Suprapubic skin (tissue), 4 donors: ENCODE measurements at regions not wholly inside any gene's neighbourhood (a gene's known extent, or its start where the extent isn't known, plus 50 kb on each side); places are given as distances from the start of the nearest gene placed in this dataset.

Experiments
- DNase-seq, 2 donors: peaks; one replicate each; pipeline ENCODE4 v3.0.0-alpha.2; 2019; ENCODE audit warnings: low spot score in 2 of 2
- H3K27ac ChIP-seq: fragments of 200-600 bp; sonication (generic); one replicate; pipeline ENCODE4 v1.5.1; 2019
- H3K27me3 ChIP-seq: fragments of 200-600 bp; sonication (generic); one replicate; pipeline ENCODE4 v1.5.1; 2019
- H3K36me3 ChIP-seq: fragments of 200-600 bp; sonication (generic); one replicate; pipeline ENCODE4 v1.5.1; 2019
- H3K4me1 ChIP-seq: fragments of 200-600 bp; sonication (generic); one replicate; pipeline ENCODE4 v1.5.1; 2019
- H3K4me3 ChIP-seq: fragments of 200-600 bp; sonication (generic); one replicate; pipeline ENCODE4 v1.5.1; 2019; ENCODE audit warnings: mild to moderate bottlenecking
- H3K9me3 ChIP-seq: fragments of 200-600 bp; sonication (generic); one replicate; pipeline ENCODE4 v1.5.1; 2019
- CTCF ChIP-seq, 2 donors: fragments of 200-600 bp in 1 of 2; fragments of 450-650 bp in 1 of 2; sonication (generic) in 1 of 2; IDR thresholded peaks; one replicate each; pipeline ENCODE4 v1.5.1; 2016 to 2019; ENCODE audit warnings: antibody characterized with exemption in 2 of 2, mild to moderate bottlenecking in 1 of 2, moderate library complexity in 1 of 2
- EP300 ChIP-seq: sonication (generic); formaldehyde crosslinking; IDR thresholded peaks from one replicate; pipeline ENCODE4 v1.6.1; 2017; ENCODE audit warnings: antibody characterized with exemption
- POLR2A ChIP-seq, 2 donors: fragments of 450-650 bp; IDR thresholded peaks; one replicate each; pipeline ENCODE4 v1.6.1; 2017; ENCODE audit warnings: antibody characterized with exemption in 2 of 2, mild to moderate bottlenecking in 2 of 2, moderate library complexity in 2 of 2
- POLR2AphosphoS5 ChIP-seq, 3 donors: sonication (generic); formaldehyde crosslinking; IDR thresholded peaks; one replicate each; pipeline ENCODE4 v1.6.1; 2017; ENCODE audit warnings: antibody characterized with exemption in 3 of 3
- WGBS: methylation state at CpG from one replicate; pipeline ENCODE4 v1.1.5; 2018; 5-methylcytosine and 5-hydroxymethylcytosine counted together

- Histone ChIP-seq H3K9me3 (no peaks in the 10 kb centered on the region), H3K4me3 (no peak overlapping the region), H3K36me3 (no peaks in the 10 kb centered on the region), H3K27me3 (no peaks in the 10 kb centered on the region), H3K4me1 (no peaks in the 10 kb centered on the region), H3K27ac (no peak overlapping the region)
- 98% methylated on average over 33 of the region's 66 CpGs for WGBS
- TF ChIP-seq POLR2AphosphoS5 (IDR thresholded peaks at IDR 0.05) (no peak), EP300 (no peak), CTCF (IDR thresholded peaks at IDR 0.05) (no peak), POLR2A (IDR thresholded peaks at IDR 0.05) (no peak)
- DNase-seq: no peak
These were observed 673.9 kb downstream of the SLC16A7 start for GRCh38 chr12:60269611-60270269.

GRCh38 chr12:60271816-60272215 is 676.0 kb downstream of the SLC16A7 start:
- H3K27ac ChIP-seq: no peak overlapping the region

GRCh38 chr12:60278209-60278608 is 682.4 kb downstream of the SLC16A7 start:
- DNase-seq: no peak
- no peaks in the 10 kb centered on the region for H3K27me3 ChIP-seq
- TF ChIP-seq POLR2A (IDR thresholded peaks at IDR 0.05): no peak
- no peaks in the 10 kb centered on the region for H3K9me3 ChIP-seq
- no peak overlapping the region for H3K4me3 ChIP-seq
- no peaks in the 10 kb centered on the region for H3K4me1 ChIP-seq
- no peaks in the 10 kb centered on the region for H3K36me3 ChIP-seq
- H3K27ac ChIP-seq: no peak overlapping the region
- WGBS: 34% methylated on average over 2 of the region's 2 CpGs

More at GRCh38 chr12:60271816-60272215, 676.0 kb downstream of the SLC16A7 start:
- WGBS: 91% methylated on average over 9 of the region's 9 CpGs
- Histone ChIP-seq H3K9me3 (no peaks in the 10 kb centered on the region), H3K4me1 (no peaks in the 10 kb centered on the region), H3K4me3 (no peak overlapping the region), H3K36me3 (no peaks in the 10 kb centered on the region), H3K27me3 (no peaks in the 10 kb centered on the region)
- DNase-seq: no peak
- TF ChIP-seq POLR2AphosphoS5 (IDR thresholded peaks at IDR 0.05) (no peak), CTCF (IDR thresholded peaks at IDR 0.05) (no peak), POLR2A (IDR thresholded peaks at IDR 0.05) (no peak), EP300 (no peak)

GRCh38 chr12:60279221-60279620 is 683.4 kb downstream of the SLC16A7 start:
- WGBS: 50% methylated on average over 1 of the region's 1 CpG
- no peaks in the 10 kb centered on the region for H3K36me3 ChIP-seq
- TF ChIP-seq POLR2AphosphoS5 (IDR thresholded peaks at IDR 0.05) (no peak), EP300 (no peak), CTCF (IDR thresholded peaks at IDR 0.05) (no peak), POLR2A (IDR thresholded peaks at IDR 0.05) (no peak)
- no peaks in the 10 kb centered on the region for H3K27me3 ChIP-seq
- no peak overlapping the region for H3K4me3 ChIP-seq
- DNase-seq: no peak
- H3K9me3 ChIP-seq: no peaks in the 10 kb centered on the region
- H3K27ac ChIP-seq: no peak overlapping the region
- no peaks in the 10 kb centered on the region for H3K4me1 ChIP-seq

GRCh38 chr12:60281522-60281921 is 685.7 kb downstream of the SLC16A7 start:
- no peak for TF ChIP-seq EP300
- TF ChIP-seq POLR2AphosphoS5 (IDR thresholded peaks at IDR 0.05): no peak
- TF ChIP-seq CTCF (IDR thresholded peaks at IDR 0.05): no peak
- TF ChIP-seq POLR2A (IDR thresholded peaks at IDR 0.05): no peak
- no peak overlapping the region for H3K27ac ChIP-seq
- H3K27me3 ChIP-seq: no peaks in the 10 kb centered on the region
- no peaks in the 10 kb centered on the region for H3K9me3 ChIP-seq
- H3K4me3 ChIP-seq: no peak overlapping the region
- no peak for DNase-seq
- no peaks in the 10 kb centered on the region for H3K4me1 ChIP-seq
- WGBS: 89% methylated on average over 6 of the region's 8 CpGs
- no peaks in the 10 kb centered on the region for H3K36me3 ChIP-seq

GRCh38 chr12:60290532-60290931 is 694.7 kb downstream of the SLC16A7 start:
- Histone ChIP-seq H3K9me3 (peaks cover 15% of the 10 kb centered on the region), H3K36me3 (no peaks in the 10 kb centered on the region), H3K27ac (no peak overlapping the region), H3K27me3 (no peaks in the 10 kb centered on the region), H3K4me3 (no peak overlapping the region), H3K4me1 (no peaks in the 10 kb centered on the region)
- 86% methylated on average over 1 of the region's 1 CpG for WGBS
- DNase-seq: no peak
- TF ChIP-seq POLR2A (IDR thresholded peaks at IDR 0.05): no peak
- no peak for TF ChIP-seq EP300
- no peak for TF ChIP-seq CTCF (IDR thresholded peaks at IDR 0.05)
- no peak for TF ChIP-seq POLR2AphosphoS5 (IDR thresholded peaks at IDR 0.05)
